Stimulated activated CD4-positive, alpha-beta T cell treated with anti-CD3 and anti-CD28 coated beads, Interleukin-2, amount 100 ng/mL, for 4 hours (primary cell): ENCODE measurements at regions not wholly inside any gene's neighbourhood (a gene's known extent, or its start where the extent isn't known, plus 50 kb on each side); places are given as distances from the start of the nearest gene placed in this dataset.

Experiments used
- DNase-seq: peaks from one replicate; pipeline ENCODE4 v3.0.0-alpha.2; 2020; ENCODE audit warnings: low read depth

GRCh38 chr1:5005171-5005570 lies 350.8 kb downstream of the AJAP1 start:
- DNase-seq, result no peak

- no peak for DNase-seq
These were observed 348.3 kb downstream of the AJAP1 start for GRCh38 chr1:5002676-5003075.

- no peak for DNase-seq
These were observed 347.1 kb downstream of the AJAP1 start for GRCh38 chr1:5001466-5001865.

GRCh38 chr1:4986306-4986705 lies 331.9 kb downstream of the AJAP1 start:
- DNase-seq, result no peak

GRCh38 chr1:4984841-4985240 lies 330.4 kb downstream of the AJAP1 start:
- DNase-seq, result no peak

GRCh38 chr1:4980211-4980610 lies 325.8 kb downstream of the AJAP1 start:
- DNase-seq, result no peak

- no peak for DNase-seq
These were observed 324.4 kb downstream of the AJAP1 start for GRCh38 chr1:4978660-4979390.

- no peak for DNase-seq
These were observed 323.3 kb downstream of the AJAP1 start for GRCh38 chr1:4977701-4978100.

- DNase-seq, result no peak
These were observed 322.5 kb downstream of the AJAP1 start for GRCh38 chr1:4976859-4977440.

GRCh38 chr1:4975856-4976255 lies 321.4 kb downstream of the AJAP1 start:
- no peak for DNase-seq

- no peak for DNase-seq
These were observed 320.7 kb downstream of the AJAP1 start for GRCh38 chr1:4974981-4975685.

GRCh38 chr1:4973341-4973740 lies 318.9 kb downstream of the AJAP1 start:
- no peak for DNase-seq

GRCh38 chr1:4972761-4973320 lies 318.4 kb downstream of the AJAP1 start:
- no peak for DNase-seq

- no peak for DNase-seq
These were observed 317.3 kb downstream of the AJAP1 start for GRCh38 chr1:4971666-4972065.

GRCh38 chr1:4970532-4970931 lies 316.1 kb downstream of the AJAP1 start:
- no peak for DNase-seq

- DNase-seq, result no peak
These were observed 315.2 kb downstream of the AJAP1 start for GRCh38 chr1:4969556-4970129.

GRCh38 chr1:4965346-4966075 lies 311.1 kb downstream of the AJAP1 start:
- no peak for DNase-seq

- no peak for DNase-seq
These were observed 310.4 kb downstream of the AJAP1 start for GRCh38 chr1:4964634-4965345.

GRCh38 chr1:4963251-4963650 lies 308.8 kb downstream of the AJAP1 start:
- DNase-seq, result no peak

GRCh38 chr1:4962836-4963235 lies 308.4 kb downstream of the AJAP1 start:
- DNase-seq, result no peak

GRCh38 chr1:4961935-4962645 lies 307.7 kb downstream of the AJAP1 start:
- DNase-seq, result no peak
